GM20000 (cell line): ENCODE measurements at regions not wholly inside any gene's neighbourhood (a gene's known extent, or its start where the extent isn't known, plus 50 kb on each side); places are given as distances from the start of the nearest gene placed in this dataset.

Experiments
- DNase-seq: peaks from one replicate; pipeline ENCODE4 v3.0.0; 2012; ENCODE audit warnings: low spot score
- CTCF ChIP-seq: IDR thresholded peaks from 2 replicates; pipeline ENCODE4 v1.5.1; 2012; ENCODE audit warnings: mild to moderate bottlenecking, control low read depth; ENCODE audit errors: extremely low read depth, missing control alignments

- no peak for DNase-seq
- no peak for TF ChIP-seq CTCF
Observed at GRCh38 chr4:173835903-173836302, 305.9 kb upstream of the HAND2 start.

GRCh38 chr4:173834151-173834550, 304.1 kb upstream of the HAND2 start:
- DNase-seq, result no peak
- no peak for TF ChIP-seq CTCF

- TF ChIP-seq CTCF, result no peak
- no peak for DNase-seq
Observed at GRCh38 chr4:173829565-173829964, 299.5 kb upstream of the HAND2 start.

GRCh38 chr4:173827707-173828106, 297.7 kb upstream of the HAND2 start:
- no peak for DNase-seq
- no peak for TF ChIP-seq CTCF

- TF ChIP-seq CTCF, result no peak
- no peak for DNase-seq
Observed at GRCh38 chr4:173821876-173822275, 291.8 kb upstream of the HAND2 start.

GRCh38 chr4:173821036-173821435, 291.0 kb upstream of the HAND2 start:
- no peak for DNase-seq
- no peak for TF ChIP-seq CTCF

GRCh38 chr4:173807347-173807746, 277.3 kb upstream of the HAND2 start:
- TF ChIP-seq CTCF, result no peak
- DNase-seq, result no peak
